NCI-H187 (cell line): ENCODE measurements at regions not wholly inside any gene's neighbourhood (a gene's known extent, or its start where the extent isn't known, plus 50 kb on each side); places are given as distances from the start of the nearest gene placed in this dataset.
"Not testable (repeated sequence)": the region's sequence is repeated elsewhere in the genome, so short reads cannot be mapped to it uniquely, and the experiment has no call there.

Experiments
- DNase-seq, 2 experiments: peaks; one replicate each; lab custom pipeline; 2025; lab: John Stamatoyannopoulos, UW

- DNase-seq = not testable (repeated sequence)
Observed at GRCh38 chr11:3583476-3583875, 58.3 kb downstream of the ART5 start.

- DNase-seq = not testable (repeated sequence)
Observed at GRCh38 chr11:3581389-3581725, 60.4 kb downstream of the ART5 start.

- DNase-seq = not testable (repeated sequence)
Observed at GRCh38 chr11:3580487-3581388, 61.1 kb downstream of the ART5 start.

GRCh38 chr11:3579600-3580459 is 62.0 kb downstream of the ART5 start:
- not testable (repeated sequence) for DNase-seq

- DNase-seq = not testable (repeated sequence)
Observed at GRCh38 chr11:3576066-3576604, 65.7 kb downstream of the ART5 start.

- not testable (repeated sequence) for DNase-seq
Observed at GRCh38 chr11:3572976-3573647, 68.7 kb downstream of the ART5 start.

GRCh38 chr11:3571752-3572151 is 70.0 kb downstream of the ART5 start:
- not testable (repeated sequence) for DNase-seq

GRCh38 chr11:3565838-3566237 is 76.0 kb downstream of the ART5 start:
- DNase-seq = not testable (repeated sequence)

GRCh38 chr11:3564383-3564782 is 77.4 kb downstream of the ART5 start:
- DNase-seq = not testable (repeated sequence)

GRCh38 chr11:3554621-3555020 is 87.2 kb downstream of the ART5 start:
- DNase-seq = not testable (repeated sequence)

- DNase-seq = not testable (repeated sequence)
Observed at GRCh38 chr11:3544990-3545389, 96.8 kb downstream of the ART5 start.

- DNase-seq = not testable (repeated sequence)
Observed at GRCh38 chr11:3538220-3538619, 103.6 kb downstream of the ART5 start.

GRCh38 chr11:3537254-3537653 is 104.5 kb downstream of the ART5 start:
- DNase-seq = not testable (repeated sequence)

- not testable (repeated sequence) for DNase-seq
Observed at GRCh38 chr11:3532958-3533357, 108.8 kb downstream of the ART5 start.

- DNase-seq = not testable (repeated sequence)
Observed at GRCh38 chr11:3531280-3531679, 110.5 kb downstream of the ART5 start.

- DNase-seq = not testable (repeated sequence)
Observed at GRCh38 chr11:3523567-3523966, 118.2 kb downstream of the ART5 start.

GRCh38 chr11:3520905-3521304 is 120.9 kb downstream of the ART5 start:
- not testable (repeated sequence) for DNase-seq

- not testable (repeated sequence) for DNase-seq
Observed at GRCh38 chr11:3519841-3520240, 122.0 kb downstream of the ART5 start.

- DNase-seq = not testable (repeated sequence)
Observed at GRCh38 chr11:3516934-3517567, 124.7 kb downstream of the ART5 start.

GRCh38 chr11:3516345-3516933 is 125.4 kb downstream of the ART5 start:
- DNase-seq = not testable (repeated sequence)
